CD4-positive, alpha-beta T cell treated with Interleukin-4 for 1 hour (primary cell): ENCODE measurements at regions not wholly inside any gene's neighbourhood (a gene's known extent, or its start where the extent isn't known, plus 50 kb on each side); places are given as distances from the start of the nearest gene placed in this dataset.
"Not testable (repeated sequence)": the region's sequence is repeated elsewhere in the genome, so short reads cannot be mapped to it uniquely, and the experiment has no call there.

Experiments used
- DNase-seq, 2 donors: peaks; one replicate each; pipeline ENCODE4 v3.0.0-alpha.2; 2020 to 2022

DNA sequence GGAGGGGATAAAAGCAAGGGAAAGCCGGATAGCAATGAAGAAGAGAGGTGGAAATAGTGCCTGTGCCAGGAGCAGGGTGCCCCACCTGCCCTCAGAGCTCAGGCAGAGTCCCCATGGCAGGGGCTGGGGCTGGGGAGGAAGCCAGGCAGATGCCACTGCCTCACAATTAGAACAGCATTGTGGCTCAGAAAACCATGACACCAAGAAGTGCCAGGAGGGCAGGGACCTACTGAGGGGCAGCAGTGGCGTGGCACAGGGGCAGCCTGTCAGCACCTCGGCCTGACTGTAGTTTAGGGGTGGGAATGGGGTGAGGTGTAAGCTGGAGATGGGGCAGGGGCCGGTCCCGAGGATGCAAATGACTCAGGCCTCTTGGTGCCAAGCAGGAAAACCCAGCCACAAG is 532.1 kb upstream of the B3GAT1 start:
- no peak for DNase-seq

DNA sequence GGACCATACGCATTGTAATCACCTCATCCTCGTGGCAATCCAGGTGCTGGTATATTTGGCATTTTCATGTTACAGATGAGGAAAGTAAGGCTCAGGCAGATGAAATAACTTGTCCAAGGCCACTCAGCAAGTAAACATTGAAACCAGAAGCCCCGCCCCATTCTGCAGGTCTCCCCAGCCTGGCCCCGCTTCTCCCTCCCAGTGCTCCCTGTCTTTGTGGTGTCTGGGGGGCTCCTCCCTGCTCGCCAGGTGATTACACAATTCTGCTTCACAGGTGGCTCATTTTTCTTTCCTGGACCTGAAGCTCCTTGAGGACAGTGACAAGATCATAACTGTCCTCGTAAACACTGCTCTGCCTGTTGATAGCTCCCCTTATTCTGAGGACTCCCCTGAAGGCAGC is 531.5 kb upstream of the B3GAT1 start:
- DNase-seq: no peak

DNA sequence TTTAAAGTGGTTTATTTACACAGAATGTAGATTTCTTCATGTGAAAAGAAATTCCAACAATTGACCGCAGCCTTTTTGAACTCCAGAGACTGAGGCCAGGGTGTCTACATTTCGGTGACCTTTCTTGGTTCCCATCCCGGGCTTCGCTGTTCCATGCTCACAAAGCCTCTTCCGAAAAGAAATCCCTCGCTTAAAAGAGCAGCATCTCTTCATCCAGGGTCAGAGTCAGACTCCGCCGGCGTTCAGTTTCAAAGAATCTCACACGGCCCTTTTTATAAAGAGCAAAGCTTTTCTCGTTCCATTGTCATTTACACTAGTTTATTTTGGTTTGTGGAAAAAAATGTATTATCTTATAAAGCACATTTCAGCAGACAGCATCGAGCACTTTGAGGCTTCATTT is 530.6 kb upstream of the B3GAT1 start:
- DNase-seq: no peak

DNA sequence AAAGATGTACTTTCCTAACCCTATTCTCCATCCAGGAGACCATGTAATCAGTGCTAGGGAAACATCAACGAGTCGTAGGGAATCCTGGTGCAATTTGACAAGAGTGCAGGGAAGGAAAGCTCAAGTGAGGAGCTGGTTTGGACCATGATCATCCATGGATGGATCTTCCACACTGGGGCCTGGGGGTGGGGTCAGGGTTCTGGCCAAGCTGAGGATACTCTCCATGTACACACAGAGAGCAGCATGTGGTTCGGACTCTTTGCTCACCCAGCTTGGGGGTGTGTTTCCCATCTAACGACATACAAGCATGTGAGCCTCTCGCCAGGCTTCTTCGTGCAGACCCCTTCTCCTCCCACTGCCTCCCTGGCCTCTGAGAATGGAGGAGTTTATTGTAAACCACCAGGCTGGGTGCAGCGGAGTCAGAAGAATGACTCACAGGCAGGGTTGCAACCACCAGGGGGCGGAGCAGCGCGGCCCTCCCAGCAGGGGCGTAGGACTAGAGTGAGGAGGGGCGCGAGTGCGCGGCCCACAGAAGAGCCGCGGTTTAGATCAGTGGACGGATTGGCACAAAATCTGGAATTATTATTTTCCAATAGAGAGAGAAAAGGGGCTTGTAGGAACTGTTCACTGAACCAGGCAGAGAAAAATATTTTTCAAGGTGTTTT is 530.0 kb upstream of the B3GAT1 start:
- DNase-seq: not testable (repeated sequence)

DNA sequence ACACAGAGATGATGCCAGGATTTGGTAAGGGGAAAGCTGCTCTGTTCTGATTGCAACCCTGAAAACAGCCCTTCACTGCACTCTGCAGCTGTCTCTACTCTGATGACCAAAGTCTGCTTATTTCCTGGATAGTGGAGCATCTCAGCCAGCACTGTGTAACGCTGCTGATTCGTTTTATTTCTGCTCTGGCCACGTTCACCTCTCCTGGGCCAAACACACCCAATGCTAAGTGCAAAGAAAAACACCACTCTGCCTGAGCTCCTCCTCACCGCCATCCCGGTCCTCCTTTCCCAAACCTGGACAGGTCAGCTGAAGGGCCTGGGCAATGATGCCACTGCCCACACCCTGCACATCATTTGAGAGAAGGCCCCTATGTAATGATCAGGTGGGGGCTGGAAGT is 529.3 kb upstream of the B3GAT1 start:
- DNase-seq: no peak

DNA sequence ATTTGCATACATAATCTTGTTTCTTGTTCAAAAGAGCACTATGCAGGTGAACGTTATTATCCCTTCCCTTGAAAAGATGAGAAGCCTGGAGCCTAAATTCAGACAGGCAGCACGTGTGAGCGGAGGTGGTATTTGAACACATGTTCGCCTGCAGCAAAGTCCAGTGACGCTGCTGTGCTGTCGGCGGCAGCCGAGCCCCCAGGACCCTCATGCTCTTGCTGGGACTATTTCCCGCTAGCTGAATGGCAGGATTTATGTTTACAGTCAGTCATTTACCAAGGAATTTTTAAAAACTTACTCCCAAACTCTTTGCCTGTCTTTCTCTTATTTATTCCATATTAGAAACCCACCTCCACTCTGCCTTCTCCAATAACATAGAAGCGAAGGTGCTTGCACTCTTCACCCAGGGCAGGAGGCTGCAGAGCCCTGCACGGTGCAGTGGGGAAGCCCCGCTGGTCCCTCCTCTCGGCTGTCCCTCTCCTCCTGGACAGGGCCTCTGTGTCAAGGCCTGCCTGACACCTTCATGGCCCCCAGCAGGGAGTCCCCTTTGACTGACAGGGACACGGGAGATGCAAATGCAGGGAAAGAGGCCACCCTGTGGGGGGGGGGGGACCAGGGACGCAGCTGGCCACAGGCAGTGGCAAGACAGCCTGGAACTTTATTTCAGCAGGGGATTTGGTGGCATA is 528.5 kb upstream of the B3GAT1 start:
- no peak for DNase-seq

DNA sequence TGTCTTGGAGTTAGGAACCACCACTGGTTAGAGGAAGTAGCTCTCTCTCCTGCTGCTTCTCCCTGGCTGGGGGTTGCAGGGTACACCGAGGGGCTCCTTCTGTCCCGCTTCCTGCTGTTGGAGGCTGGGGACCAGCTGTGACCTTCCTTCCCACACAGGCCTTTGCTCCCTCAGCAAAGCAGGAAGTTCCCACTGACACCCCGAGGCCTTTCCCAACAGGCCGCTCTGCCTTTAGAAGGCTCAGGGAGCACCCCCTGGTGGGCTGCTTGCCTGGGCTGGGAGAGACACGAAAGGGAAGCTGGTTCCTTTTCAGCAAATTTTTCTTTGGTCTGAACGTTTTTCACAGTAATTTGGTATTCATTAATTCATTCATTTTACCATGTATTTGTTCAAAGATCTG is 527.9 kb upstream of the B3GAT1 start:
- DNase-seq: no peak

DNA sequence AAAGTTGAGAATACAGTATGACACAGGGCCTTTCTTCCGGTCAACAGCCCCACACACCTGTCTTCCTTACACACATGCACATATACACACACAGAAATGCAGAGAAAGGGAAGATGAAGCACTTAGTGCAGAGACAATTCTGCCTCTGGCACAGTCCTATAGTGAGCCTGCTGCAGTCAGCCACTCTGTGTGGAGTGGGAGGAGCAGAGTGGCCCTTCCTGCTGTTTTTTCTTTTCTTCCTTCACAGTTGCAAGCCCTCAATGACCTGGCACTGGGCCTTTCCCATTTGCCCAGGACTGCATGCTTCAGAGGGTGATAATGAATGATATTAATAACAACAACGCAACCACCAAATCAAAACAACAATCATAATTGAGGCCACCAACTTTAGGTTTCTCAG is 527.0 kb upstream of the B3GAT1 start:
- DNase-seq: no peak

DNA sequence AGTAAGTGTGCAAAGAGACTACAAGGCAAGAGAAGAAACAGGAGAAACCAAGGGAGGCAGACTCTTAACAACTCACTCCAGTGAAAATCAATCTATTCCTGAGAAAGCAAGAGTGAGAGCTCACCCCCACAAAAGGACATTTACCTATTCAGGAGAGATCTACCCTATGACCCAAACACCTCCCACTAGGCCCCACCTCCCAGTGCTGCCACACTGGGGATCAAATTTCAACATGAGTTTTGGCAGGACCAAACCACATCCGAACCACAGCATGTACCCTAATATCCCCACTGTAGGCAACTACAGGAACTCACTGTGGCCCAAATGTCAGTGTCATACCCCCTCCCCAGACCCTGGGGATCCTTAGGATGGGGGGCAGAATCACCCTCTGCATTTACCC is 526.2 kb upstream of the B3GAT1 start:
- no peak for DNase-seq

DNA sequence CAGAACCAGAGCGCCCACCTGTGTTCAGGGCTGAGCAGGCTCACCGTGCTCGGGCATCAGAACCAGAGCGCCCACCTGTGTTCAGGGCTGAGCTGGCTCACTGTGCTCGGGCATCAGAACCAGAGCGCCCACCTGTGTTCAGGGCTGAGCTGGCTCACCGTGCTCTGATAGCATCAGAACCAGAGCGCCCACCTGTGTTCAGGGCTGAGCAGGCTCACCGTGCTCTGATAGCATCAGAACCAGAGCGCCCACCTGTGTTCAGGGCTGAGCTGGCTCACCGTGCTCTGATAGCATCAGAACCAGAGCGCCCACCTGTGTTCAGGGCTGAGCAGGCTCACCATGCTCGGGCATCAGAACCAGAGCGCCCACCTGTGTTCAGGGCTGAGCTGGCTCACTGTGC is 525.2 kb upstream of the B3GAT1 start:
- DNase-seq: not testable (repeated sequence)

DNA sequence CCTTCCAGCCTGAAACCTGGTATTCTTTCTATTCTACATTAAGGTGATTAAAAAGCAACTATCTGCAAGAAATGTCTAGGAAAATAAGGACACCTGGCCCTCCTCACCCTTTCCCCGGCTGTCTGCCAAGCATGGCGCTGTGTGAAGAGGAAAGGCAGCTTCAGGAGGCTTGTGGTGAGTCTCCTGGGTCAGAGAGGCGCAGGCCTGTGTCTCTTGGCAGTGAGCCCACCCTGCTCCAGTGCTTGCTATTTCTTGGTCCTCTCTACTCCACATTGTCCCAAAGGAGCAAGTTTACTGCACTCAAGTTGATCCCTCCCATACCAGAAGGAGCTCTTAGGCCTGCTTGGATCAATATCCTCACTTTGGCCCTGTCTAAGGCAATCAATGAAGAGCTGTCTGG is 520.7 kb upstream of the B3GAT1 start:
- no peak for DNase-seq

DNA sequence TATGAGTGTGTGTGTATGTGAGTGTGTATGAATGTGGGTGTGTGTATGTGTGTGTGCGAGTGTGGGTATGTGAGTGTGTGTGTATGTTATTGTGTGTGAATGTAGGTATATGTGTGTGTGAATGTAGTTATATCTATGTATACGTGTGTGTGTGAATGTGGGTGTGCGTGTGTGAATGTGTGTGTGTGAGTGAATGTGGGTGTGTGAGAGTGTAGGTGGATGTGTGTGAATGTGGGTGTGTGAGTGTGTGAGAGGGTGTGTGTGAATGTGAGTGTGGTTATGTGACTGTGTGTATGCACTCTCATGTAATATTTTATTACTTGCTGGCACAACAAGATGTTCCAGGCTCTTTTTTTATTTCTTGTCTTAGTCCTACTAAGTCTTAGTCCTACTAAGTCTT is 513.4 kb upstream of the B3GAT1 start:
- no peak for DNase-seq

DNA sequence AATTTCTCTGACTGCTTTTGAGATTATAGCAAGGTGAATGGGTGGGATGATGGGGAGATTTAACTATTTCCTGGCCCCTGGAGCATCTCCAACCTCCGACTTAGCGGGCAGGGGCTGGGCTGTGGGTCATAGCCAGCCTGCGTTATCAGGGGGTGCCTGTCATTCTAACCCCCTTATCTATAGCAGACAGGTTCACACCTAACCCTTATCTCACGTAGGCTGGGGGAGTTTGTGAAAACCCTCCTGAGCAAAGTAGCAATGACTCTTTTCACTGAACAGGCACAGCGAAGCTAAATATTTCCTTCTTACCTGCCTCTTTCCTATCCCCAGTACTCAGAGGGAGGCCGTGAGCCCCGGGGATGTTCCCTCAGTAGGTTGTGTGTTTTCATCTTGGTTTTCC is 511.4 kb upstream of the B3GAT1 start:
- DNase-seq: no peak

DNA sequence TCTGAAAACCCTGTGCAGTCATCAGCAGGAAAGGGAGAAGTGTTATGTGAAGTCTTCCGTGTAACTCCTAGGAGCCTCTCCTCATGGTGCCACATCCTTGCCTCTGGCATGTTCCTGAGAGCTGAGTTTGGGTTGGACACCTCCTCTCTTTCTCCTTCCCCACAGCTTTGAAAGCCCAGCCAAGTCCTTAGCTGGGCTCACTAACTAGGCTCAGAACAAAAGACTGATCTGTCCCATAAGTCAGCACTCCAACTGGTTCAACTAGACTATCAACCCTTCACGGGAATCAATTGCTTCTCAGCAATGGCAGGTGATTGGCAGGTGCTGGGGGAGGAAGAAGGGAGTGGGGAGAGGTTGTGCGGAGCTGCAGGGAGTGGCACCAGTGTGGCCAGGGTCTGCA is 509.9 kb upstream of the B3GAT1 start:
- DNase-seq: no peak

DNA sequence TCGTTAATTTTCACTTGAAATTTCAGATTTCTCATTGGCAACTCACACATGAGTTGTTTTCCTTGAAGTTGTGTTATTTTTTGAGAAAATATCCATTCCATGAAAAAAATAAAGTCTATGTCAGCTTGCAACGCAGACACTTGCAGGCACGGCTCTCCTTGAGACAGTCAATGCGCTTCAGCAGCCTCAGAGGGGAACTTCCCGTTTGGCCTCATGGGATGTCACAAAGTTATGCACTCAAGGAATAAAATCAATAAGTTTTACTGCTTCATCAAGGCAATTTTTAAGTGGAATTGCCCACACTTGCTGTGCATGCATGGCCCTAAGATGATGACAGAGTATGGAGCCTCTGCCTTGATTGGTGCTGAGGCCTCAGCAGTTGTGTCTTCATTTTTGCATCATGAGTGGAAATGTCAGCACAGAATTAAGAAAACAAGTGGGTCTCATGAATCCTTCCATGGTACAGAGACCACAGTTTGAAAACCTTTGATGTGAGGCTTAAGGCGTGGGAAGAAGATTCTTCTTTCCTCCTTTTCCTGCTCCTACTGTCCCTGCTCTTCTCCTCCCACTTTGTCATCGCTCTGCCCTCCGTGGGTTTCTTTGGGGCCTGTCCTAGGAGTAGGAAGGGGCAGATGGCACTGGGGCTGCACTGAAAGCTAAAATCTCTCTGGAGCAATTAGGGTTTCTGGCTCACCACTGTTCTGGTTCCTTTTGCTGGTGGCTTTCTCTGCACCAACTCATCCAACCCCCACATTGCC is 509.0 kb upstream of the B3GAT1 start:
- no peak for DNase-seq

DNA sequence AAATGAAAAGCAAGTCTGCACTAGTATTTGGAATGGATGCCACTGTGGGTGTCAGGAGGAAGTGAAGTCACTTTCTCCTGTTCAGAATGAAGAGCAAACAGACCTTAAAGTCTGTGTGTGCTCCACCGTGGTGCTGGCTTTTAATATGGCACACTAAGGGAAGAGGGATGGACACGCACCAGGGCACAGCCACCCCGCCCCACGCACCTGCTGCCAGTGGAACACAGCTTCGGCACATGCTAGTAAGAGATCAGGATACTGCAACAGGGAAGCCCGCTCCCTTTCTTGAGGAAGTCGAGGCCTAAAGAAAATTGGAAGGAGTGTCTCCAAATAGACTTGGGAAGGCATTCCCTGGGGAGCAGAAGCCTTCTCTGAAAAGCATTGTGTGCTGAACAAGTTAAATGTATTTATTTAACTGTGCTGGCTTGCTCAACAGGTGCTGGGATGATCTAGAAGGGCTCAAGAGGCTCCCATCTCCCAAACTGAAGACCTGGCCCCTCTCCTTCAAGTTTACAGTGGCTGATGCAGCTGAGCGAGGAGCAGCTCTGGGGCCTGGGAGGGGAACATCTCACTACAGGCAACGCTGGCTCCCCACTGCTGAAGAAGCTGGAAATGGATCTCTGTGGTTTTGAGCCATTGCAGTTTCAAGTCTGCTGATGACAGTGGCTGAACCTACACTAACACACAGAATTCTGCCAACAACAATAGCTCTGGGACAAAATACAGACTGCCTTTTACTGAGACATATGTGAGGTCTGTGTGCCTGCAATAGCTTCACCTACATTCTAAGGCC is 504.6 kb upstream of the B3GAT1 start:
- no peak for DNase-seq

DNA sequence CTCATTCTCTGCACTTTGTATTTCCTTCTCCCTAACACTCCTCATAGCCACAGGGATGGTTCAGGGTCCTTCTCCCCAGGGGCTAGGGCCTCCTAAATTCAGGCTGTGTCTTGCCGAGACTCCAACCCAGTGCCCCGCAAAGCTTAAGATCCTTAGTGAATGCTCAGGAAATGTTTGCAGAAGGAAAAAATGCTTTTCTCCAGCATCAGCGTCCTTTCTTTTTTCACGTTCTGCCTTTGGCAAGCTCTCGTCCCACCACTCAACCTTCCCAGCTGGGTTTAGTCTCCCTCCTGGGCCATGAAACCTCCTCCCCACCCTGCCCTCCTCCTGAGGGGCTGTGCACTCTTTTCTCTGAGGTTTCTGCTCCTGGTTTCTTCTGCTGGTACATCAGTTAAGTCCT is 503.8 kb upstream of the B3GAT1 start:
- no peak for DNase-seq

DNA sequence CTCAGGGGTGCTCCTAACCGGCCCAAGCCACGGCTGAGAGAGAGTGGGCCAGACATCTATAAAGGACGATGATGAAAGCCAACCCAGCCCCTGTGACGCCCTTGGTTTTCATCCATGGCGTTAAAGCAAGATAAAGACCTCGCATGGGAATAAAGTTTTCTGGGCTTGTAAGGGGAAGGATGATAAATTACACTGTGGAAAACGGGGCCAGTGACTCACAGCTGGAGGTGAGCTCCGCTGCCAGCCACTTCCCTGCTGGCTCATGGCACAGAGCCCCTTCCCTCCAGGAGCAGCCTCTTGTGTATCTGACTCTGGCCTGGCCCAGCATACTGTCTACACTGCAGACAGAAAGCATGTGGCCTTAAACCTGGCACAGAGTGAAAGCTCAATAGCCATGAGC is 503.2 kb upstream of the B3GAT1 start:
- DNase-seq: no peak

DNA sequence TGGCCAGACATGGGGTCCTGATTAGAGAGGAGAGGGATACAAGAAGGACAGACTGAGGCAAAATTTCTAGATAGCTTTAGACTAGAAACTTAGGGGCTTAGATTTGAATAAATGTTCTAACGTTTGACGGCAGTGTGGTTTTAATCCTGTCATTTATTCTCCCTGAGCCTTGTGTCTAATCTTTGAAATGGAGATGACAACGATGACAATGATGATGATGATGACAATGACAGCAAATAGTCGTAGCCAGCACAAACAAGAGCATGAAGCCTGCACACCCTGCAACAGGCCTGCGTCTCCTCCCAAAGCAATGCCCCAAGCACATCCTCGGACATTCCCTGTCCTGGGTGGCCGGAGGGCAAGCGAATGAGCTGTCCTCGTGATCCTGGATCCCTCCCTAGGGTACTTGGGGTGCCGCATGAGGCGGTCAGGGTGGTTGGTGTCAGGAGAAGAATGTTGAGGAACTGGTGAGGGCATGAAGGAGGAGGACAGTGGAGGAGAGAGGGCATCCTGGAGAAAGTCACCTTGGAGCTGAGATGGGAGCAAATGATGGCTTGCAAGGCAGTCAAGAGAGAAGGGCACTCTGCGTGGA is 502.1 kb upstream of the B3GAT1 start:
- no peak for DNase-seq

DNA sequence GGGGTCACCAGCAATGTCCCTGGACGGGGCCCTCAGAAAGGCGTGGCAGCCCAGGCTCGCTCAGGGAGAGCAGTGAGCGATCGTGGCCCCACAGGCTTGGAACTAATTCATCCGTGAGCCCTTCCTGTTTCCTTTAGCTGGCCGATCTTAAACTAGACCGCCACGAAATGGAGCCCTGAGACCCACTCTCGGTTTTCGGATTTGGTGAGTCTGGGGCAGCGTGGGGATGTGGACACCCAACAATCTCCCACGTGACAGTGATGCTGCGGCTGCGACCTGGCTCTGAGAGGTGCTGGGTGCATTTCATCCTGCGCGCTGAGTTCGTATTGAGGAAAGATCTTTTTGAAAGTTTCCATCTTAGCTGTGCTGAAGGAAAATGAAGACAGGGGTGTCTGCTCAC is 501.3 kb upstream of the B3GAT1 start:
- DNase-seq: no peak

DNA sequence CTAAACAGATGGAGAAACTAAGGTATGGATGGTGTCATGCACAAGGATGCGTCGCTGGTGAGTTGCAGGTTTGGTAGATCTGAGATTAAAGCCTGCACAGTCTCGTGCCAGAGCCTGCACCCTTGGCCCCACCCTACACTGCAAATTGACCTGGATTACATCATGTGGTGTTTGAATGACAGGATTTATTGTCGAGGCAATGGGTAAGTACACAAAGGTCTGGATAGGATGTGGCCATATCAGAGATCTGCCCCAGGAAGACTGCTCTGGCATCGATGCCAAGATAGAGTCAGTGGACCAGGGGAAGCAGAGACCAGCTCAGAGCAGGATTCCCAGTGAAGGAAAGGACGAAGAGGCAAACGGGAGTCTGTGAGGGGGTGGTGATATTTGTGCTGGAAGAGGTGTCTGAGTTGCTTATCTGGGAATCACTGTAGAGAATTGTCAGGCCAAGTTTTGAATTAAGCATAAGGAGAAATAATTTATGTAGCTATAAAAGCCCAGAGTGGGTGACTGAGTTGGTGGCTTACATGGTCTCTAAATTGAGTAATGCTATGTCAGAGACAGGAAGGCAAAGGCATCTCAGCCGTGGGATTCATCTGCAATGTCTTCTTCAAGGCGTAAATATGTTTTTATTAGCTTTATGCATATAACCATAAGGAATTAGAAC is 499.6 kb upstream of the B3GAT1 start:
- DNase-seq: no peak

DNA sequence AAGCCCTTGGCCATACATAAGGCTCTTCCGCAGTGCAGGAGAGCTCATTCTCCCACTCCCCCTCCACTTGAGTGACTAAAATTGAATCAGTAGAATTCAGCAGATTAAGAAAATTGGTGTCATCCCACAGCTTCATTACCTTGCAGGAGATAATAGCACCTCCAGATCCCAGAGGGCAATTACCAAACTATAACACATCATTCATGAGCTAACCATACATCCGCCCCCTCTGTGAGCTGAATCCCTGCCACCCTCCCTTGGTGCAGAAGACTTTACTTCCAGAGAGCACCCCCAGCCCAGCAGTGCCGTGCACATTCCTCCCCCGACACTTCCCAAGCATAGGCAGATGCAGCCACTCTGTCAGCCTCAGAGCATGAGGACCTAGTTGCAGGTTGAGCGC is 496.5 kb upstream of the B3GAT1 start:
- no peak for DNase-seq

DNA sequence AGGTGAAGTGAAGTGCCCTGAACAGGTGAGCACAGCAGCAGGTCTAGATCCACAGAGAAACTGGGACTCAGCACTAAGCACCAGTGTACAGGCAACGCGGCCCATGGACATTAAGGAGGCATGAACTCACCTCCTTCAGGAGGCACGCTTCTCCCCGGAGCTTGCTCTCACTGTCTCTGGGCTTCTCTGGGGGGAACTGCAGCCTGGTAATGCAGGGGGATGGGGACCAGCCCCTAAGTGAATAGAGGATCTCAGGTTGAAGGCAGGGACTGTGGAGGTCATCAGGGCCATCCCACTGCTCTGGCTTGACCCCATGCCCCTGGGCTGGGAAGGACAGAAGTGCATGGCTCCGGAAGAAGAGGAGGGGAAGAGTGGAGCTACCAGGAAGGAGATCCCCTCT is 495.6 kb upstream of the B3GAT1 start:
- no peak for DNase-seq
